H9 (cell line): ENCODE measurements at regions not wholly inside any gene's neighbourhood (a gene's known extent, or its start where the extent isn't known, plus 50 kb on each side); places are given as distances from the start of the nearest gene placed in this dataset.

Experiments used
- DNase-seq: peaks from one replicate; pipeline ENCODE4 v3.0.0-alpha.2; 2017
- H2AFZ ChIP-seq: one replicate; pipeline ENCODE4 v1.6.1; 2013; ENCODE audit warnings: mild to moderate bottlenecking, low read length, control low read depth, moderate library complexity
- H2AK5ac ChIP-seq: 2 replicates; pipeline ENCODE4 v1.6.1; 2013; ENCODE audit warnings: low read length, control low read depth, mixed read lengths; ENCODE audit not compliant: insufficient read length
- H2BK120ac ChIP-seq: one replicate; pipeline ENCODE4 v1.6.1; 2013; ENCODE audit warnings: low read depth, mild to moderate bottlenecking, low read length, control low read depth, inconsistent platforms; ENCODE audit not compliant: poor library complexity, severe bottlenecking
- H2BK12ac ChIP-seq: 2 replicates; pipeline ENCODE4 v1.6.1; 2013; ENCODE audit warnings: low read length, control low read depth, mixed read lengths, low read depth; ENCODE audit not compliant: insufficient read length
- H2BK15ac ChIP-seq: 2 replicates; pipeline ENCODE4 v1.6.1; 2013; ENCODE audit warnings: low read depth, low read length, control low read depth
- H2BK20ac ChIP-seq: one replicate; pipeline ENCODE4 v1.6.1; 2013; ENCODE audit warnings: low read depth, mild to moderate bottlenecking, low read length, control low read depth, inconsistent platforms; ENCODE audit not compliant: poor library complexity, severe bottlenecking
- H2BK5ac ChIP-seq: 2 replicates; pipeline ENCODE4 v1.6.1; 2013; ENCODE audit warnings: low read length, control low read depth, mixed read lengths; ENCODE audit not compliant: insufficient read length
- H3K14ac ChIP-seq: 2 replicates; pipeline ENCODE4 v1.6.1; 2013; ENCODE audit warnings: low read length, control low read depth; ENCODE audit not compliant: insufficient read depth
- H3K18ac ChIP-seq: 2 replicates; pipeline ENCODE4 v1.6.1; 2013; ENCODE audit warnings: low read depth, mild to moderate bottlenecking, mixed read lengths, low read length, control low read depth; ENCODE audit not compliant: insufficient read length
- H3K23ac ChIP-seq: 2 replicates; pipeline ENCODE4 v1.6.1; 2013; ENCODE audit warnings: low read length, control low read depth, mixed read lengths, low read depth; ENCODE audit not compliant: insufficient read length
- H3K23me2 ChIP-seq: 2 replicates; pipeline ENCODE4 v1.6.1; 2013; ENCODE audit warnings: low read depth, mild to moderate bottlenecking, mixed read lengths, low read length, control low read depth; ENCODE audit not compliant: insufficient read length, poor library complexity, severe bottlenecking
- H3K27ac ChIP-seq: 2 replicates; pipeline ENCODE4 v1.5.1; 2013; ENCODE audit warnings: low read length, control low read depth, mixed read lengths, low read depth; ENCODE audit not compliant: insufficient read length
- H3K27me3 ChIP-seq: 2 replicates; pipeline ENCODE4 v1.6.1; 2013; ENCODE audit warnings: low read length, control low read depth, inconsistent platforms; ENCODE audit not compliant: insufficient read depth
- H3K4ac ChIP-seq: 2 replicates; pipeline ENCODE4 v1.6.1; 2013; ENCODE audit warnings: low read depth, mild to moderate bottlenecking, control low read depth, inconsistent platforms, low read length, moderate library complexity
- H3K4me1 ChIP-seq: 2 replicates; pipeline ENCODE4 v1.6.1; 2013; ENCODE audit warnings: low read length, control low read depth, inconsistent platforms; ENCODE audit not compliant: insufficient read depth
- H3K4me2 ChIP-seq: 2 replicates; pipeline ENCODE4 v1.6.1; 2013; ENCODE audit warnings: low read length, control low read depth, mixed read lengths; ENCODE audit not compliant: insufficient read length, insufficient read depth
- H3K56ac ChIP-seq: 2 replicates; pipeline ENCODE4 v1.6.1; 2013; ENCODE audit warnings: low read depth, mild to moderate bottlenecking, mixed read lengths, low read length, control low read depth; ENCODE audit not compliant: insufficient read length
- H3K79me1 ChIP-seq: 2 replicates; pipeline ENCODE4 v1.6.1; 2013; ENCODE audit warnings: low read depth, mild to moderate bottlenecking, moderate library complexity, low read length, control low read depth, inconsistent platforms; ENCODE audit not compliant: insufficient read depth, poor library complexity, severe bottlenecking
- H3K79me2 ChIP-seq: 2 replicates; pipeline ENCODE4 v1.6.1; 2013; ENCODE audit warnings: low read length, control low read depth, inconsistent platforms; ENCODE audit not compliant: insufficient read depth
- H3K9ac ChIP-seq: 2 replicates; pipeline ENCODE4 v1.6.1; 2013; ENCODE audit warnings: low read length, control low read depth, mixed read lengths; ENCODE audit not compliant: insufficient read length; ENCODE audit errors: extremely low read depth
- H3K9me3 ChIP-seq: one replicate; pipeline ENCODE4 v1.6.1; 2013; ENCODE audit warnings: low read depth, low read length, inconsistent platforms; ENCODE audit not compliant: control insufficient read depth
- H3T11ph ChIP-seq: one replicate; pipeline ENCODE4 v1.6.1; 2013; ENCODE audit warnings: mild to moderate bottlenecking, low read length, control low read depth, inconsistent platforms
- H4K20me1 ChIP-seq: one replicate; pipeline ENCODE4 v1.6.1; 2013; ENCODE audit not compliant: control insufficient read depth, insufficient read length, insufficient read depth
- H4K5ac ChIP-seq: 2 replicates; pipeline ENCODE4 v1.6.1; 2013; ENCODE audit warnings: low read depth, mild to moderate bottlenecking, mixed read lengths, low read length, control low read depth; ENCODE audit not compliant: insufficient read length
- H4K8ac ChIP-seq: replicated peaks from 2 replicates; pipeline ENCODE4 v1.6.1; 2013; ENCODE audit warnings: low read length, control low read depth, mixed read lengths, low read depth; ENCODE audit not compliant: insufficient read length
- H4K91ac ChIP-seq: 2 replicates; pipeline ENCODE4 v1.6.1; 2013; ENCODE audit warnings: low read depth, mild to moderate bottlenecking, moderate library complexity, mixed read lengths, low read length, control low read depth; ENCODE audit not compliant: insufficient read length
- H3K27ac Mint-ChIP-seq, 3 experiments: 2 replicates in 2 of 3; 3 replicates in 1 of 3; pipeline ENCODE4 v1.8.0; 2020 to 2021; ENCODE audit warnings: mixed read lengths in 3 of 3, mild to moderate bottlenecking in 1 of 3, moderate library complexity in 1 of 3
- H3K27me3 Mint-ChIP-seq: 2 replicates; pipeline ENCODE4 v1.8.0; 2021; ENCODE audit warnings: low read depth, mild to moderate bottlenecking, moderate library complexity, mixed read lengths
- H3K36me3 Mint-ChIP-seq, 3 experiments: 2 replicates in 2 of 3; 3 replicates in 1 of 3; pipeline ENCODE4 v1.8.0; 2020 to 2021; ENCODE audit warnings: low read depth in 3 of 3, mixed read lengths in 3 of 3; ENCODE audit not compliant: insufficient read depth in 1 of 3
- H3K4me1 Mint-ChIP-seq, 2 experiments: 2 replicates each; pipeline ENCODE4 v1.8.0; 2020; ENCODE audit warnings: mixed read lengths in 2 of 2
- H3K4me3 Mint-ChIP-seq, 2 experiments: 2 replicates in 1 of 2; 3 replicates in 1 of 2; pipeline ENCODE4 v1.8.0; 2020 to 2021; ENCODE audit warnings: mild to moderate bottlenecking in 2 of 2, mixed read lengths in 2 of 2, moderate library complexity in 1 of 2
- H3K9me3 Mint-ChIP-seq, 2 experiments: 2 replicates in 1 of 2; 3 replicates in 1 of 2; pipeline ENCODE4 v1.8.0; 2020; ENCODE audit warnings: mild to moderate bottlenecking in 2 of 2, mixed read lengths in 2 of 2, moderate library complexity in 1 of 2
- WGBS: extraction: QIAGEN DNeasy Blood & Tissue Kit; methylation state at CpG from one replicate; pipeline ENCODE4 v1.1.7; 2013; ENCODE audit warnings: missing lambda C conversion rate, low lambda C conversion rate, mixed read lengths; ENCODE audit not compliant: insufficient read length; ENCODE audit errors: extremely low coverage; 5-methylcytosine and 5-hydroxymethylcytosine counted together
- TF ChIP-seq, protein P1 (sequence below): fragments of 200-600 bp; sonication (generic); conservative IDR thresholded peaks from 3 replicates; pipeline ENCODE4 v1.8.0; 2021; ENCODE audit warnings: antibody characterized with exemption, mild to moderate bottlenecking

- Histone ChIP-seq H3K27ac (no peak overlapping the region), H3K23ac (no peak overlapping the region)
- WGBS, result no CpG with 5 or more reads among the region's 23 CpGs
Observed at GRCh38 chr6:169937389-169938261, 186.2 kb downstream of the ERMARD start.

More at GRCh38 chr6:169937389-169938261, 186.2 kb downstream of the ERMARD start:
- H4K91ac ChIP-seq, result no peak overlapping the region
- H2BK15ac ChIP-seq, result no peak overlapping the region
- H3K4me3 Mint-ChIP-seq, result no peak overlapping the region
- no peak overlapping the region for H2AFZ ChIP-seq
- no peak overlapping the region for H3K4ac ChIP-seq
- no peak overlapping the region for H3K14ac ChIP-seq
- H3K9me3 Mint-ChIP-seq, result no peaks in the 10 kb centered on the region
- peaks cover 16 to 27% of the 10 kb centered on the region in 2 experiments for H3K4me1 Mint-ChIP-seq
- H2BK20ac ChIP-seq, result no peak overlapping the region
- no peaks in the 10 kb centered on the region for H3K23me2 ChIP-seq
- H3K9me3 ChIP-seq, result no peaks in the 10 kb centered on the region
- H3K18ac ChIP-seq, result no peak overlapping the region
- no peak overlapping the region for H3K27ac Mint-ChIP-seq
- H4K20me1 ChIP-seq, result no peaks in the 10 kb centered on the region
- TF ChIP-seq, protein P1, sequence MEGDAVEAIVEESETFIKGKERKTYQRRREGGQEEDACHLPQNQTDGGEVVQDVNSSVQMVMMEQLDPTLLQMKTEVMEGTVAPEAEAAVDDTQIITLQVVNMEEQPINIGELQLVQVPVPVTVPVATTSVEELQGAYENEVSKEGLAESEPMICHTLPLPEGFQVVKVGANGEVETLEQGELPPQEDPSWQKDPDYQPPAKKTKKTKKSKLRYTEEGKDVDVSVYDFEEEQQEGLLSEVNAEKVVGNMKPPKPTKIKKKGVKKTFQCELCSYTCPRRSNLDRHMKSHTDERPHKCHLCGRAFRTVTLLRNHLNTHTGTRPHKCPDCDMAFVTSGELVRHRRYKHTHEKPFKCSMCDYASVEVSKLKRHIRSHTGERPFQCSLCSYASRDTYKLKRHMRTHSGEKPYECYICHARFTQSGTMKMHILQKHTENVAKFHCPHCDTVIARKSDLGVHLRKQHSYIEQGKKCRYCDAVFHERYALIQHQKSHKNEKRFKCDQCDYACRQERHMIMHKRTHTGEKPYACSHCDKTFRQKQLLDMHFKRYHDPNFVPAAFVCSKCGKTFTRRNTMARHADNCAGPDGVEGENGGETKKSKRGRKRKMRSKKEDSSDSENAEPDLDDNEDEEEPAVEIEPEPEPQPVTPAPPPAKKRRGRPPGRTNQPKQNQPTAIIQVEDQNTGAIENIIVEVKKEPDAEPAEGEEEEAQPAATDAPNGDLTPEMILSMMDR, result no peak
- no peak overlapping the region for H2BK120ac ChIP-seq
- no peak for DNase-seq
- no peaks in the 10 kb centered on the region for H3K4me1 ChIP-seq
- H3K56ac ChIP-seq, result no peak overlapping the region
- H3K27me3 ChIP-seq, result no peaks in the 10 kb centered on the region; the same call in 1 of the 2 replicates
- no peak overlapping the region for H4K8ac ChIP-seq
- H3K79me1 ChIP-seq, result no peaks in the 10 kb centered on the region
- no peak overlapping the region for H3T11ph ChIP-seq
- H3K4me2 ChIP-seq, result no peak overlapping the region
- no peak overlapping the region for H2BK5ac ChIP-seq
- H2BK12ac ChIP-seq, result no peak overlapping the region
- H3K36me3 Mint-ChIP-seq, result no peaks in the 10 kb centered on the region; a peak in 2 of 7 replicates
- H3K9ac ChIP-seq, result no peak overlapping the region
- H3K79me2 ChIP-seq, result no peaks in the 10 kb centered on the region
- H2AK5ac ChIP-seq, result no peak overlapping the region
- H3K27me3 Mint-ChIP-seq, result peaks cover 74% of the 10 kb centered on the region
- H4K5ac ChIP-seq, result no peak overlapping the region
